ENCODE measurements at regions not wholly inside any gene's neighbourhood (a gene's known extent, or its start where the extent isn't known, plus 50 kb on each side); places are given as distances from the start of the nearest gene placed in this dataset.
A peak's percentile ranks its signal among the peaks of the same experiment; 100 is the strongest.
"Not testable (repeated sequence)": the region's sequence is repeated elsewhere in the genome, so short reads cannot be mapped to it uniquely, and the experiment has no call there.

DNA sequence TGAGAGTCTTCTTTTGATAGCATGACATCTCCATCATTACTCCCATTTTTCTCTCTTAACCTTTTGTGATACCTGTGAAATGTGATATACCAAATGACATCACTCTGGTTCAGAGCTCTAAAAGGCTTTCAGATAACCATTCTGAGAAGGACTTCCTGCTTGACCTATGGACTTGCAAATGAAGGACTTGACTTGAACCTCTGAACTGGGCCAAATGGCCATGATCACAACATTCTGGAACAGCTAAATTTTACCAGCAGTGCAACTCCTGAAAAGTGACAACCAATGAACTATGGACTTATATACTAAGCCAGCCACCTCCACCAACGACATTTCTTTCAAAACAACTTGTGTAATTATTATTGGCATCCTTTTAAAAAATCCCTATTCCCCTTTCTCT, 1085.8 kb upstream of the CITED2 start:
- no peak for DNase-seq

DNA sequence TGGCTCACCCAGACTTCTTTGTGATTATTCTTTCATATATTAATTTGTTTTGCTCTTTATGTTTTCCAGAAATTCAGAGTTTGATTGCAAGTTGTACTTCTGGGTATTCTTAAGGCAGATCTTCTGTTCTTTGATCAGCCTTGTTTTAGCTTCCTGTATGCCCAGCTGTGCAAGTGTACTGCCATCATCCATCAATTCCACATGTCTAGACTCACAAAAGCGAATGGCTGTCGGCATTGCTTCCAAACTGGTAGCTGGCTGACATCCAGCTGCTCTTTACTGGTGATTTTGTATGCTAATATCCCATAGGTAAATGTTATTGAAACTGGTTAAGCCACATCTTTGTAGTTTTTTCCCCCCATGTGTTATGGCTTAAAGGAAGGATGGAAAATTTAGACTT, 1084.8 kb upstream of the CITED2 start:
- no peak for DNase-seq

DNA sequence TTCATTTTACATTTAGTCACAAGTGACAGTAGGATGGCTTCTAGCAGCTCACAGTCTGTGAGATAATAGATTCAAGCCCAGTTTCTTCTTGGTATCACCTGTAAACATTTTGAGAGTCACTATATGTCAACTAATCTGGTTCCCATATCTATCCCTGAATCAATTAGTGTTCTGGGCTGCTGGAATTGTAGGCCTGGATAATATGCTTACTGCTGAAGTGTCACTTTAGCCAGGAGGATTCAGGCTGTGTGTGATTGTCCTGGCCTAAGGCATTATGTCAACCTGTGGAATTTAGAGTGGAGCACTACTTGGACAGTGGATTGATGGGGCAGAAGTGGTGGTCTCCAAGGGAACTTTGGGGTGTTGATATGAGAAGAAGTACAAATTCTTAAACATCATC, 1071.8 kb upstream of the CITED2 start:
- DNase-seq: no peak

DNA sequence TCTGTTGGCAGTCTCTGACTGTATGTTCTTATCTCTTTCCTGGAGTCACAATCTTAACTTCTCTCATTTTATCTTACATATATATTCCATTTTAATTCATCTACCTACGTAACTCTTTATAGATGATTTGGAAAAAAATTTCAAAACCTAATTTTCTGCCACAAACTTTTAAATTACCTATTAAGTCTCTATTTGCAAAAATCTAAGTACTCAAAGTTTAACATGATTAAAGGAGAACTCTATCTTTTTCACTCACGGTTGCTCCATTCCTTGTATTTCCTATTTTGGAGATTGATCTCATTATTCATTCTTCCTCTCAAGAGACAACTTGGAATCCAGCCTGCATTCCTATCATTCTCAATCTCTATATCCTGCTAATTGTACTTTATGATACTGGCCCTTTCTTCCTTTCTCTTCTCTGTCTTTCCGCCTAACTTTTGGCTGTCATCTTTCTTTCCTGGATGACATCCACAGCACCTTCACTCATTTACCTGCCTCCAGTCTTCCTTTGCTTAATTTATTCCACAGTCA, 1071.1 kb upstream of the CITED2 start:
- no peak for DNase-seq

DNA sequence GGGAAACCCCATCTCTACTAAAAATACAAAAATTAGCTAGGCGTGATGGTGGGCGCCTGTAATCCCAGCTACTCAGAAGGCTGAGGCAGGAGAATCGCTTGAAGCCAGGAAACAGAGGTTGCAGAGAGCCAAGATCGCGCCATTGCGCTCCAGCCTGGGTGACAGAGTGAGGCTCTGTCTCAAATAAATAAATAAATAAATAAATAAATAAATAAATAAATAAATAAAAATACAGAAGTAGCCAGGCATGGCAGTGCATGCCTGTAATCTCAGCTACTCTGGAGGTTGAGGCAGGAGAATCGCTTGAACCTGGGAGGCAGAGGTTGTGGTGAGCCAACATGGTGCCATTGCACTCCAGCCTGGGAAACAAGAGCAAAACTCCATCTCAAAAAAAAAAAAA, 1068.7 kb upstream of the CITED2 start:
- not testable (repeated sequence) for DNase-seq

DNA sequence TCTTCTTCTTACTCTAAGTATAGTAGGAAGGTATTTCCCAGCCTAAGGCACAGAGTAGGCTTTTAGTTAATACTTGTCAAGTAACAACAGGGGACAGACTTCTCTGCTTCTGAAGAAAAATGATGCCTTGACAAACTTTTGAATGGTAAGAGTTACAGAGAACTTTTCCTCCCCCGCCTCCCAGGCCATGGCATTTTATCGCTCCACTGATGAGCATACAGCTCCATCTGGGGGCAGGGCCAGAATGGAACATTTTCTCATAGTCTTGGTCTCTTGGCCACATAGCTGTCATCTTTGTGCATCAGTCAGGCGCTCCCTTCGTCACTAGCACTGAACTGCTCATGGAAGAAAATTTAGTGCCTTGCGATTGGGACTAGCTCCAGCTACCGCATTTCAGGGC, 1066.8 kb upstream of the CITED2 start:
- DNase-seq: peak; percentile 80

DNA sequence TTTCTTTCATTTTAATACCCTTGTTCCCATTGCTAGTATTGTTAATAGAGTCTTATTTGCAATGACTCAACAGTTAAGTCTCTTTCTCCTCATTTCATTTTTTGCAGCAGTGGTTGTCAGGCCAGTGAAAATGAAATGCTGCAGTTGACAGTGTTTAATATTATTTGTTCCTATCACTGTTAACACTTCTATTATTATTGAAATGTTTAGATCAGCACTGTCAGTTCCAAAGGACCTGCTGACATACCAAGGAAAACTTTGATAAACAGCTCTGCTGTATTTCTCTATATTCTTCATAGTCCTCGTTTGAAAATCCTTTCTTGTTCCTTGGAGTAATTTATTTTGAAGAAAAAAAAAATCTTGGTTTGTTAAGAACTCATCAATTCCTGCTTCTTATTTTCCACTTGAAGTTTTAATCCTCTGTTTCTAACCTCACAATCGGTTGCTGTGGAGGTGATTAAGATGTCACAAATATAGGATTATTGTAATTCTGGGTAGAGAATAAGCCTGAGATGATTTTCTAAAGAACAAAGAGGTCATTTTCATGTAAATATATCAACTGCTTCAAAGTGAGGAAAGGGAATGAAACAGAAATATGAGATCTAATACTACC, 1065.9 kb upstream of the CITED2 start:
- no peak for DNase-seq

DNA sequence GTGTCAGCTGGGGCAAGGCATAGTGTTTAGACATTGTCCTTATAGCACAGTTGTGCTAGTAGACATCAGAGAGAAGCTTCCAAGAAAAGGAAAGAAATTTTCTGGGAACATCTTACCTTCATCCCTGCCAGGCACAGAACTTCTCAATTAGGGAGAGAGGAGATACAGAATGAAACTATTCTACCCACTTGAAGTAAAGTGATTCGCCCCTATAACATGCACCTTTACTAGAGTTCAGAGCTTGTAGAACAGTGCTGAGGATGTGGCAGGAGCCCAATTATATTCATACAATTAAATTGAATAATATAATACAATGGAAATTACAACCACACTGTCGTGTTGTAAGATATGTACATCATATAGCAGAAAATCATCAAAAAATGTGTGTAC, 1063.9 kb upstream of the CITED2 start:
- no peak for DNase-seq

DNA sequence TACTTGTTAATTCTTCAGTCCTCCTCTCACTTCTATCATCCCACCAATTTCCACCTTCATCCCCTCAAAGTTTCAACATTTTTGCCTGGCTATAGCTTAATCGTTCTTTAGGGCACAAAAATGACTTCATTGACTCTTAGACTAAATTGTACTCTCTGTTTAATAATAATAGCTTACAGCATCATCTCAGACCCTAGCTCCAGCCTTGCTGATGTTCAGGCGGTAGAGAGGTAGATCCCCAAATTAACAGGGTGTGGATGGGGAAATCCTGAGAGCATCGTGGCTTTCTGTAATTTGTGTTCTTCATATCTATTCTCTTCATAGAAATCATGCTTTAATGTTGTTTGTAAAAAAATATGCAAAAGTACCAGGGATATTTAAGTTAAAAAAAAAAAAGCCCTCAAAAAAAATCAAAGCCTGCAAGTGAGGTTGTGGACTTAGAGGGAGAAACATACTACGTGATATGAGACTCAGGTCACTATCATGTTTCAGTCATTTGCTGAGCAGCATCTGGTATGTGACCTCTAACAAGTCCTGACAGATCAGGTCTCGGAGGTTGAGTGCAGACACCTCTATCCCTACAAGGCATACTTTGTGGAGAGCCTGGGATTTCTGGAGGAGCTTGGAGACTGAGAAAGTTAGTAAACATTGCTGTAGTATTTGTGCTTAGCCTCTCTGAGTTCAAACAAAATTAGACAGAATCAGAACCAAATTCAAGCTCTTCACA, 1063.3 kb upstream of the CITED2 start:
- DNase-seq: no peak

DNA sequence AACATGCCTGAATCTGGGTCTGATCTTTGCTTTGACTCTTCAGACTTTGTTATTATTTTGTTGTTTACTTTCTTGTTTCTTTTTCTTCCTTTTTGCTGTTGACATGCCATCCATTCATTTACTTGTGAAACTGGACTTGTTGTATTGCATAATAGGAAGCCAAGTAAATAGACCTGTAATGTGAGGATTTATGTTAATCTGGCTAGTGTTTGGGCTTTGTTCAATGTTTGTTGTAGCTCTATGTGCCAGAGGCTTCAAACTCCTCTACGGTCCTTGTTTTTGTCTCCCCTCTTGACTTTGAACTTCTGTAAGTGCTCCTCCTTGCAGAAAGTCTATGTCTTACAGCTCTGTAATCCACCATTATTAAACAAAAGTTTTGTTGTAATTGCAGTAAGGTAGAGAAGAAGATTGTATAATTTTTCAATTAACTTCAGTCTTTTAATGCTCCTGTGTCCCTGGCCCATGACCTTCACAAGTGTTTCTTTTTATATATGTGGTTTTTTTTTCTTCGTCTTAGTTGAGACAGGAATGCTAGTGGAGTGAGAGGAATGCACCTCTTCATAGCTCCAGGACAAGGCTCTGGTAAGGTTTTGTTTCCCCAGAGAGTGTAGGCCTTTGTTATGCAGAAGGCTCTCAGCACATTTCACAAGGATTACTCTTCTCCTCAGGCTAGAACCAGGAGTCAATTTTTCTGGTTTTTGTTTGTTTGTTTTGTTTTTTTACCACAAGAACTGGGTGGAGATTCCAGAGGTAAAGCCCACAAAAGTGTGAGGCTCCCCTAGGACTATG, 1061.8 kb upstream of the CITED2 start:
- DNase-seq: no peak

DNA sequence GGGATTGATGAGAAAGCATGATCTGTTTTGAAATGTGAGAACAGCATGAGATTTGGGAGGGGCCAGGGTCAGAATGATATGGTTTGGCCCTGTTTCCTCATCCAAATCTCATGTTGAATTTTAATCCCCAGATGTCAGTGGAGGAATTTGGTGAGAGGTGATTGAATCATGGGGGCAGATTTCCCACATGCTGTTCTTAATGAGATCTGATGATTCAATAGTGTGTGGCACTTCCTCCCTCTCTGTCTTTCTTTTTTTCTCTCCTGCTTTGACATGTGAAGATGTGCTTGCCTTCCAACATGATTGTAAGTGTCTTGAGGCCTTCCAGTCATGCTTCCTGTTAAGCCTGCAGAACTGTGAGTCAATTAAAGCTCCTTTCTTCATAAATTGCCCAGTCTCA, 1060.3 kb upstream of the CITED2 start:
- no peak for DNase-seq

DNA sequence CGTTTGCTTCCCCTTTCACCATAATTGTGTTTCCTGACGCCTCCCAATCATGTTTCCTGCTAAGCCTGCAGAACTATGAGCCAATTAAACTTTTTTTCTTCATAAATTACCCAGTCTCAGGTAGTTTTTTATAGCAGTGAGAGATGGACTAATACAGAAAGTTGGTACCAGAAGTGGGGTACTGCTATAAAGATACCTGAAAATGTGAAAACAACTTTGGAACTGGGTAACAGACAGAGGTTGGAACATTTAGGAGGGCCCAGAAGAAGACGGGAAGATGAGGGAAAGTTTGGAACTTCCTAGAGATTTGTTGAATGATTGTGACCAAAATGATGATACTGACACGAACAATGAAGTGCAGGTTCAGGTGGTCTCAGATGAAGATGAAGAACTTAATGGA, 1058.6 kb upstream of the CITED2 start:
- no peak for DNase-seq

DNA sequence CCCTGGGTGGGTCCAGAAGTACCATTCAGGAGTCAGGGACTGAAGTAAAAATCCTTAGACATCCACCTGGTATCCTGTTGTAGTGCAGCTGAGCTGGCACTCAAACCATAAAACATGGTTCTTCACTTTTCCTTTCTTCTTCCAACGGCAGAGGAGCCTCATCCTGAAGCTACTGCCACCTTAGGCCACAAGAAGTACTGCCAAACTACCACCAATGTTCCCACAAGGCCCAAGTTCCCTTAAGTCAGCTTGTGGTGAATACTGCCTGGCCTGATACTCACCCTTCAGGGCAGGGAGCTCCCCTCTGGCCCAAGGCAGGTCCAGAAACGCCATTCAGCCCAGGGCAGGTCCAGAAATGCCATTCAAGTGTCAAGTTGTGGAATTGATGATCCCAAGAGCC, 1053.4 kb upstream of the CITED2 start:
- DNase-seq: no peak

DNA sequence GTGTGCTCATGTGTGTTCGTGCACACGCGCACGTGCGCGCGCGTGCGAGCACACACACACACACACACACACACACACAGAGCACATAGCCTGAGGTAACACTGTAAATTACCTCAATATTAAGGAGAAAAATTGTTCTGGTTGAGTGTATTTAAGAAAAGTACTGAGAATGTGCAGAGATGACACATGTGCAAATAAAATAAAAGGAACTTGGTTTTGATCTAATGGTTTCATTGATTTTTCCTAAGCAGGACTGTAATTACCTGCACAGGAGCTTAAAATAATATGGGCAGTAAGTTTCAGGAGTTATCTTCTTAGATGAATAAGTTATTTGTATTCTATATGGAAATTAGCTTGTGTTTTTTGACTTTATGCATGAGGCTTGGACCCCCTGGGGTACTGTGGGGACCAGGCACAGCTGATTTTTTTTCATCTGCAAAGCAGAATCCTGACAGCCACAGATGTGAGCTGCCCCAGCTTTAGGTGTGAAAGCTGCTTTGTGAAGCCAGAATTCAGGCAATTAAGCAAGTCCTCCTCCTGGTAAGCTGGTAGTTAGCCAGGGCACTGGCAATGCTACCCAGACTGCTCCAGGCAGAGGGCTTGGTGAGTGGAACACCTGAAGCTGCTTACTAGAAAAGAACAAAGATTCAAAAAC, 1040.6 kb upstream of the CITED2 start:
- no peak for DNase-seq

DNA sequence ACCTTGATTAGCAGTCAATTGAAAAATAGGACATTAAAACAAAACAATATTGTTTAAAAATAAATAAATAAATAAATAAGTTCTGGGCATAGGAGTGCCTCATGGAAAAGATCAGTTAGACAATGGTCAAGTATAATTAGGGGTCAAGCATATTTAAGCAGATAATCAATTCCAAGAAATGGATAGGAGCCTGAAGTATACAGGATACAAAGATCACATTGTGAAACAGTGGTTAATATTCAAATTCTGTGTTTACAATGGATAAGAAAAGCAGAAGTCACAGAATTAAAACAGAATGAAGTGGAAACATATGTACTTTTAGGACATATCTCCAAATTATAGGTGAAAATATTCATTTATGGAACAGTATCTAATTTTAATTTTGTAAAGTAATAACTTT, 1028.6 kb upstream of the CITED2 start:
- no peak for DNase-seq

DNA sequence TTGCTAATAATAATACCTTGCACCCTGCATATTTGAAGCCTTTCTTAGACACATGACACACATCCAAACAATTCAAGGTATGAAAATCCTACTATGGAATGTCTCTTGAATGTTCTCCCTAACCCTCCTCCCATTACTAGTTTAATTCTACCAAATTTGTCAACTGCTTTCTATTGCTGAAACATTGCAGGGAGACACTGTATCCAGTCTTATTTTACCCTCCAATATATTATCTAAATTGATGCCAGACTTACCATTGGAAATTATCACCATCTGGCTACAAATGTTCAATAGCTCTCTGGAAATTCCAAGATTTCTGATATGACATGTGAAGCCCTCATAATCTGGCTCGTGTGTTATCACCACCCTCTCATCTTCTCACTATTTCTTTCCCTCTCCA, 1027.3 kb upstream of the CITED2 start:
- no peak for DNase-seq

DNA sequence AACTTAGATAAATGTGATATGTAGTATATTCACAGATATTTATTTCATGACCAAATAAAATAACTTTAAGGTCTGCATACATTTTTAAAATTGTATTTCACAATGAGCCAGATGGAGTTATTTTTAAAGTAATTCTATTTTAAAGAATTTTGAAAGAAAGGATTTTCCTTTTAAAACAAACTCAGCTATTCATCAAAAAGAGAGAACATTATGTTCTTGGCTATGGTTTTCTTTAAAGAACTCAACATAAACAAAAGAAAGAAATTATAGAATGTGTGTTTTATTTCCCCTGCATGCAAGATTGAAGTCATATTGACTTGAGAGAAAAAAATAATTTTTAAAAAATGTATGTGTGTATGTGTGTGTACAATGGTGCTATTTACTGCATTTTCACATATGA, 1023.6 kb upstream of the CITED2 start:
- no peak for DNase-seq

DNA sequence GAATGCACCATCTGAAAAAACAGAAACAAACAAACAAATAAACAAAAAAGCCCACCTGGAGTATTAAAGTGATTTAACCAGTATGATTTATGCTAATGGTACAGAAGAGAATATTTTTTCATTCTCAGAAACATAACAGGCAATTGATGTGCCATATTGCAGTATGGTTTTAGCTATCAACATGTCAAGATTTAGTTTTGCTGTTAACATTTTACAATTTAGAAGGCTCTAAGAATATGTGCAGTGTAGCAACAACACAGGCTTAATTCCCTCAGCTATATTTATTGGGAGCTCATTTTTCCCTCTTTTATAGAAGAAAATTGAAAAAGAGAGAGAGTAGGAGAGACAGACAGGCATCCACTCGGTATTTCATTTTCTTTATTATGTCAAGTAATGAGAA, 1022.7 kb upstream of the CITED2 start:
- DNase-seq: no peak

DNA sequence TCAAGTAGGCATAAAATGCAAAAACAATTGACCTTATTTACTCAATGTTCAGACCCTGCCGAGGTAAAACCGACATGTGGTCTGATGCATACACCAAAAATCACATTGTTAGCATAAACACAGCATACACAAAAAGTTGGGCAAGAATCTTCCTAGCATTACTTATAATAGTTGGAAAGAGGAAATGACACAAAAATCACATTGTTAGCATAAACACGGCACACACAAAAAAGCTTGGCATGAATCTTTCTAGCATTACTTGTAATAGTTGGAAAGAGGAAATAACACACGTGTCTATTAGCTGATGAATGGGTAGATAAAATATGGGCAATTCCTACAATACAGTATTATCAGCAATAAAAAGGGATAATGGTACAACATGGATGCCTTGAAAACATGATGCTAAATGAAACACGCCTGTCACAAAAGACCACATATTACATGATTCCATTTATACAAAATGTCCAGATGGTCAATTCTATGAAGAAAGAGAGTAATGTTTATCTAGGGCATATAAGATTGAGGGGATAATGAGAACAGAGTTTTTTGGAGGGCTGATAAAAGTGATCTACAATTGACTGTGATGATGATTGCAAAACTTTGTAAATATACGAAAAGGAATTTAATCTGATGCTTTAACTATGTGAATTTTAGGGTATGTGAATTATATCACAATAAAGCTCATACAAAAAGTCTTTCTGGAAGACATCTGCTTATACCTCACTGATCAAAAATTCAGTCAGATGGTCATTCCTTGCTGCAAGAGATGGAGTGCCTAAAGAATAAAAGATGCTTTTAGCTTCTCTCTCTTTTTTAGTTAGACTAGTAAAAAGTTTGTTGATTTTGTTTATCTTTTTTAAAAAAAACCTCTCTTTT, 1019.5 kb upstream of the CITED2 start:
- DNase-seq: no peak

DNA sequence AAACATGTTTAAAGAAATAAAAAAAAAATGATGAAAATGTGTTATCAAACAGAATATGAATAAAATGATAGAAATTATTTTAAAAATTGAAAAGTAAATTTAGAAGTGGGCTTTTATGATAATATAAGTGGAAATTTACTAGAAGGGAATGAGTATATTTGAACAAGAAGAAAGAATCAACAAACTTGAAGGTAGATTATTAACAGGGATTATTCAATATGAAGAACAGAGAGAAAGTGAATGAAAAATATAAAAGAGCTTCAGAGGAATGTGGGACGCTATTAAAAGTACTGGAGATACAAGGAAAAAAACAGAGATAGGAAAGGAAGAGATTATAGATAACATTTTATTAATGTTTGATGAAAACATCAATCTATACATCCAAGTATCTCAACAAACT, 1014.4 kb upstream of the CITED2 start:
- no peak for DNase-seq

DNA sequence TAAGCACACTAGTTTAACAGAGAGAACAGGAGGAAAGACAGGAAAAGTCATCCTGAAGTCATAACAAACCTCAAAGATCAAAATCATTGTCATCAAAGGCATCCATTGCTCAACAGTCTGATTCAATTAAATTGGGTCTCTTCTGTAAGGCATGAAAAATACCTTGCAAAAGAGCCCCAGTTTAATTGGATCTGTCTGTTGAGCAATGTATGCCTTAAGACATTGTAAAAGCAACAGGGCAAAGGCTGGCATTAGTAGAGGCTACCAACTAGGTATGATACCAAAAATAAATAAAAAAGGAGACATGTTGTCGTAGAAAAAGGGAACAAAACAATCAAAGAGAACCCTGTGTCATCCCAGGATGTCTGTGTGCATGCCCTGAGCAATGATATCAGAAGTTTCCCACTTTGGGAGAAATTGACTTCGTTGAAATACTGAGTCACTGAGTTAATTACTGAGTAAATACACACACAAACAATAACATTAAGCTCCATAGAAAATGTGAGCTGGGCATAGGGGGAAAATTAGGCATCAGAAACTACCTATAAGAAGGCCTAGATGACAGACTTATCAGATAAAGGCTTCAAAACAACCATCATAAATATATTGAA, 1013.8 kb upstream of the CITED2 start:
- no peak for DNase-seq
